AG10803 (cell line): ENCODE measurements at regions not wholly inside any gene's neighbourhood (a gene's known extent, or its start where the extent isn't known, plus 50 kb on each side); places are given as distances from the start of the nearest gene placed in this dataset.
"Not testable (repeated sequence)": the region's sequence is repeated elsewhere in the genome, so short reads cannot be mapped to it uniquely, and the experiment has no call there.

Experiments used
- DNase-seq: peaks from one replicate; pipeline ENCODE4 v3.0.0; 2010; ENCODE audit warnings: low read depth
- H3K4me3 ChIP-seq: 2 replicates; pipeline ENCODE4 v1.5.1; 2011; ENCODE audit warnings: mild to moderate bottlenecking, low read length, control low read depth
- TF ChIP-seq, protein P1 (sequence below): conservative IDR thresholded peaks from 2 replicates; pipeline ENCODE4 v1.5.1; 2011; ENCODE audit warnings: mild to moderate bottlenecking, low read length, control low read depth, inconsistent platforms

DNA sequence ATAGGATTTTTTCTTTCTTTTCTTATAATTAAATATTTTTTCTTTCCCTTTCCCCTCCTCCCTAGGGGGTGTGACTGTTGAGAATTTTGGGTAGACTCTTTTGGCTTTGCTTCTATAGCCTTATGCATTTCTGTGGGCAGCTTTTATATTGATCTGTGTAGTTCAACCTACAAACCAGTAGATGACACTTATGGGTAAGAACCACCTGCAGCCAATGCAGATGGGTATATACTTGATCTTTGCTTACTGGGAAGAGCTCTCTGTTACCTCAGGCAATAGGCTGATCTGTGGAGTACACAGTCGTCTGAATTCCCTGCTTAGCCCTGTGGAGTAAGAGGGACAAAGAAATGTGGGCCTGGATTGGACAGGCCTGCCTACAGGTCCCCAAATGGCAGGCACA, 102.7 kb upstream of the STARD4 start:
- TF ChIP-seq, protein P1, sequence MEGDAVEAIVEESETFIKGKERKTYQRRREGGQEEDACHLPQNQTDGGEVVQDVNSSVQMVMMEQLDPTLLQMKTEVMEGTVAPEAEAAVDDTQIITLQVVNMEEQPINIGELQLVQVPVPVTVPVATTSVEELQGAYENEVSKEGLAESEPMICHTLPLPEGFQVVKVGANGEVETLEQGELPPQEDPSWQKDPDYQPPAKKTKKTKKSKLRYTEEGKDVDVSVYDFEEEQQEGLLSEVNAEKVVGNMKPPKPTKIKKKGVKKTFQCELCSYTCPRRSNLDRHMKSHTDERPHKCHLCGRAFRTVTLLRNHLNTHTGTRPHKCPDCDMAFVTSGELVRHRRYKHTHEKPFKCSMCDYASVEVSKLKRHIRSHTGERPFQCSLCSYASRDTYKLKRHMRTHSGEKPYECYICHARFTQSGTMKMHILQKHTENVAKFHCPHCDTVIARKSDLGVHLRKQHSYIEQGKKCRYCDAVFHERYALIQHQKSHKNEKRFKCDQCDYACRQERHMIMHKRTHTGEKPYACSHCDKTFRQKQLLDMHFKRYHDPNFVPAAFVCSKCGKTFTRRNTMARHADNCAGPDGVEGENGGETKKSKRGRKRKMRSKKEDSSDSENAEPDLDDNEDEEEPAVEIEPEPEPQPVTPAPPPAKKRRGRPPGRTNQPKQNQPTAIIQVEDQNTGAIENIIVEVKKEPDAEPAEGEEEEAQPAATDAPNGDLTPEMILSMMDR = no peak
- DNase-seq = no peak

GRCh38 chr5:111612013-111612630, 99.8 kb upstream of the STARD4 start:
- not testable (repeated sequence) for H3K4me3 ChIP-seq, DNase-seq

More for the DNA sequence above, 102.7 kb upstream of the STARD4 start:
- no peak overlapping the region for H3K4me3 ChIP-seq

DNA sequence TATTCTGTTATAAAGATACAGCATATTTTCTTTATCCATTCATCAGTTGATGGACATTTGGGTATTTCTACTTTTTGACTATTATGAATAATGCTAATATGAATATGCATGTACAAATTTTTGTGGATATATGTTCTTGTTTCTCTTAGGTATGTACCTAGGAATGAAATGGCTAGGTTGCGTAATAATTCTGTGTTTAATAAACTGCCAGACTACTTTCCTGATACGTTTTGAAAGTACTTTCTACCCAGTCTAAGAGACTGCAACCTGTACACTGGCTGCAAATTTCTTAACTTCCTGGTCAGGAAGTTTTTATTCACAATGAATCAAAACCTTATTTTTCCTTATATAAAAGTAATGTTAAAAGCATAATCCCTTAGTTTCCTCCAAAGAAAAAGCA, 93.9 kb upstream of the STARD4 start:
- no peak for DNase-seq
- TF ChIP-seq, protein P1 = no peak
- H3K4me3 ChIP-seq = no peak overlapping the region

DNA sequence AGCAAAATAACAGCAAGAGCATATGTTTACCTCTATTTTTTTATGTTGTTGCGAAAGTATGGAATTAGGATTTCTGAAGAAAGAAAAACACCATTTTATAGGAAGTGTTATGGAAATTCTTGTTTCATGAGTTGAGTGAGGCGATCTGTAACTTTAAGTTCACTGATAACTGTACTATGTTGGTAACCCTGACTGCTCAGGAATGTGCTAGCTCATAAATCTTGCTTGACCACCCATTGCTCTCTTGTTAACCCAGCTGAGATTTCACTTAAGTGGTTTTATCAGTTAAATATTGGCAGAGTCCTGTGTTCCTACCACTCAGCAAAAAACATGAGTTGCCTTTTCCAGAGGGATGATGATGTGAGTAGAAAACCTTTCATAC, 91.1 kb upstream of the STARD4 start:
- DNase-seq = peak; percentile 15
- H3K4me3 ChIP-seq = no peak overlapping the region
- TF ChIP-seq, protein P1 = no peak

DNA sequence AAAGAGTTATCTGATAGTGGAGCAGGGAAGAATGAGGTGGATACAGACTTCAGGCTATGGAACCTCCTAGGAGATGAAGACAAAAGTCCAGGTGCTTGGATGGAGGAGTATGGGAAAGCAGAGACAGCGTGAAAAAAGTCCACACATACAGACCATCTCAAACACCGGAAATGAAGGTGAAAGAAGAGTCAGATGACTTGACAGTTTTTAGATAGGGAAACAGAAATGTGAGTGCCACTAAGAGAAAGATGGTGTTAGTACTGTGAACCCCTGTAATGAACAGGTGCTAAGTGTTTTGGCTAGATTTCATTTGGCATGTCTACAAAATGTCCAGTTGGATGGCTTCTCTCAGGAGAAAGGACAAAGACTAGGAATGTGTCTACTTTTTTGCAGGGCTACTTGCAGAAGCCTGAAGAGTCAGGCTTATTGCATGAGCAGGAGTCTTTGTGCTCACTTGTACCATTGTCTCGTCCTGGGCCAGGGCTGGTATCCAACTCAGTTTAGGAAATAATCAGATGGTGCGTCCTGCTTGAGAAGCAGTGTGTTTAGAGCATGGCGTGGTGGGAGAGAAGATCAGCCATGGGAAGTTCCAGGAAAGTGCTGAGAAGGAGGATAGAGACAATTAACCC, 90.6 kb upstream of the STARD4 start:
- H3K4me3 ChIP-seq = no peak overlapping the region
- TF ChIP-seq, protein P1 = no peak
- DNase-seq = no peak

DNA sequence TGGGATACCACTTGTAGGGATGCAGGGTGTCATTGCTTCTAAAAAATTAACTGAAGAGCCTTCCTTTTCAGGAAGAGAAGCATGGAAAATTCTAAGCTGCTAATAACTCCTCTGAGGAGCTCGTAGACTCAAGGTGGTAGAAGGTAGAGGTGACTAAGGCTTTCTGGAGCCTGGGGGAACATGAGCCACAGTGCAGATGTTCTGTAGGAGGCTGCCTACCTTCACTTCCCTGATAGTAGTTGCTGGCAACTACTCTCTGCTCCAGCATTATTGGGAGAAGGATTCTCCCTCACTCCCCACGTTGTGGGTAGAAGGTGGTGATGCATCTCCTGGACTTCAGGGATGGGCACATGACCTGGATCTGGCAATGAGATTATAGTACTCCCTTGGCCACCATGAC, 86.7 kb upstream of the STARD4 start:
- DNase-seq = no peak
- no peak overlapping the region for H3K4me3 ChIP-seq
- TF ChIP-seq, protein P1 = no peak

DNA sequence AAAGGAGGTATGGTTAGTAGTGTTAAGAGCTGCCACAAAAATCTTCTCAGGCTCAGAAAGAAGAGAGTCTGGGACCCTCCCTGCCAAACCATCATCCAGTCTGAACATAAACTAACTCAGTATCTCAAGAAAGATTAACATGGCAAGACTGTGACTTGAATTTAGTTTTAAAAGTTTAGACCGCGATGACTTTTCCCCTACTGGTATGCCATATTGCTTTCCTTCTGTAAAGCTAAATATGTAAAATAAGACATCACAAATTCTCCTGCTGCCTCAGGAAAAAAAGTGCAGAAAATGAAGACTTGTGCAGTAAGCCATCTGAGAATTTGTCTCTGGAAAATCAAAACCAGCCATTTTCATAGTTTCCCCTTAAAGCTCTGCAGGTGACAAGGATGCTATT, 85.2 kb upstream of the STARD4 start:
- DNase-seq = no peak
- H3K4me3 ChIP-seq = no peak overlapping the region
- TF ChIP-seq, protein P1 = no peak
